Glutamatergic neuron (in vitro differentiated cells): ENCODE measurements at regions not wholly inside any gene's neighbourhood (a gene's known extent, or its start where the extent isn't known, plus 50 kb on each side); places are given as distances from the start of the nearest gene placed in this dataset.

Experiments used
- DNase-seq: peaks from one replicate; pipeline ENCODE4 v3.0.0; 2022
- H3K27ac Mint-ChIP-seq: one replicate; pipeline ENCODE4 v1.8.0; 2020; ENCODE audit warnings: mild to moderate bottlenecking, mixed read lengths, inconsistent platforms; ENCODE audit not compliant: unreplicated experiment
- H3K27me3 Mint-ChIP-seq: one replicate; pipeline ENCODE4 v1.8.0; 2020; ENCODE audit warnings: mild to moderate bottlenecking, moderate library complexity, mixed read lengths, inconsistent platforms; ENCODE audit not compliant: unreplicated experiment
- H3K36me3 Mint-ChIP-seq: one replicate; pipeline ENCODE4 v1.8.0; 2020; ENCODE audit warnings: mild to moderate bottlenecking, mixed read lengths, inconsistent platforms; ENCODE audit not compliant: unreplicated experiment
- H3K4me1 Mint-ChIP-seq: one replicate; pipeline ENCODE4 v1.8.0; 2020; ENCODE audit warnings: mild to moderate bottlenecking, low read depth, mixed read lengths, inconsistent platforms; ENCODE audit not compliant: unreplicated experiment
- H3K4me3 Mint-ChIP-seq: one replicate; pipeline ENCODE4 v1.8.0; 2020; ENCODE audit warnings: mild to moderate bottlenecking, mixed read lengths, inconsistent platforms; ENCODE audit not compliant: unreplicated experiment
- H3K9me3 Mint-ChIP-seq: one replicate; pipeline ENCODE4 v1.8.0; 2020; ENCODE audit warnings: mild to moderate bottlenecking, moderate library complexity, mixed read lengths, inconsistent platforms; ENCODE audit not compliant: unreplicated experiment
- CTCF ChIP-seq: fragments of 200-600 bp; sonication (generic); IDR thresholded peaks from one replicate; pipeline ENCODE4 v1.5.0; 2021; ENCODE audit not compliant: partially characterized antibody, unreplicated experiment

GRCh38 chr5:136661026-136661425 lies 295.7 kb upstream of the TRPC7 start:
- no peak overlapping the region for H3K4me3 Mint-ChIP-seq
- no peaks in the 10 kb centered on the region for H3K27me3 Mint-ChIP-seq
- H3K36me3 Mint-ChIP-seq: no peaks in the 10 kb centered on the region
- no peaks in the 10 kb centered on the region for H3K9me3 Mint-ChIP-seq
- no peak for DNase-seq
- H3K27ac Mint-ChIP-seq: no peak overlapping the region
- no peak for TF ChIP-seq CTCF
- no peaks in the 10 kb centered on the region for H3K4me1 Mint-ChIP-seq

- no peak overlapping the region for H3K4me3 Mint-ChIP-seq
- no peaks in the 10 kb centered on the region for H3K4me1 Mint-ChIP-seq
- no peaks in the 10 kb centered on the region for H3K27me3 Mint-ChIP-seq
- no peak overlapping the region for H3K27ac Mint-ChIP-seq
- TF ChIP-seq CTCF: no peak
- DNase-seq: no peak
- H3K36me3 Mint-ChIP-seq: no peaks in the 10 kb centered on the region
- H3K9me3 Mint-ChIP-seq: no peaks in the 10 kb centered on the region
Observed at GRCh38 chr5:136656811-136657210, 291.5 kb upstream of the TRPC7 start.

- DNase-seq: no peak
- Mint-ChIP-seq H3K4me1 (no peaks in the 10 kb centered on the region), H3K27me3 (no peaks in the 10 kb centered on the region), H3K27ac (no peak overlapping the region), H3K4me3 (no peak overlapping the region), H3K36me3 (no peaks in the 10 kb centered on the region), H3K9me3 (no peaks in the 10 kb centered on the region)
- TF ChIP-seq CTCF: no peak
Observed at GRCh38 chr5:136655468-136655867, 290.1 kb upstream of the TRPC7 start.

DNA sequence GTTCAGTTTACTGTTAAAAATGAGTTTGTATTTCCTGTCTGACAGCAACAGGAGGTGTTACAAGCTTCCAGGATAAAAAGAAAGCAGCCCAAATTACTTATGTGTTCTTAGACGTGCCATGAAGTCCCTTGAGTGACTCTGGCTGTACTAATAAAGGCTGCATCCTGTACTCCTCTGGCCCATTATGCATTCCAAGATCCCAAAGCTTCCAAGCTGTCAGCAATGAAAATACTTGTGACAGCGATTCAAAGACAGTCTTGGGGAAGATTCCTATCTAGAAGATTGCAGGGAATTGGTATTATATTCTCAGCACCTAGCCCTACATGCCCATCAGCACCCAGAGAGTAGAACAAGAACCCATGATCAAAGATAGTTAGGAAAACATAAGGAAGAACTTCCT lies 281.6 kb upstream of the TRPC7 start:
- Mint-ChIP-seq H3K9me3 (no peaks in the 10 kb centered on the region), H3K4me3 (no peak overlapping the region), H3K27me3 (peaks cover 2% of the 10 kb centered on the region), H3K4me1 (no peaks in the 10 kb centered on the region), H3K36me3 (no peaks in the 10 kb centered on the region), H3K27ac (no peak overlapping the region)
- no peak for TF ChIP-seq CTCF
- no peak for DNase-seq

DNA sequence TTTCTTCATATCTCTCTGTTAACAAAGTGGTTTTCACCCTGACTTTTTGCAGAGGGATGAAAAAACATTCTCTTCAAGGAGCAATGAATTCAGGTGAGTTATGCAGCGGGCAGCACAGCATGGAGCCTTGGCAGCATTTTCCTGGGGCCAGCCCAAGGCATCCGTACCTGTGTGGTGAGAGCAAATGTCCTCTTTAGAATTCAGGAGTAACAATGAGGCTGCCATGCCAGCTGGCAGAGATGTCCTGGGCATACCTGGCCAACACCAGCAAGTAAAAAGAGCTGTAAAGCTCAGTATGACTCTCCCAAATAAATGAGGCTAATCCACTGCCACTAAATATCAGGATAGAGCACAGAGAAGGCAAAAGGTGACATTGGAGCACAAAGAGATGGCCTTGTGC lies 277.6 kb upstream of the TRPC7 start:
- no peak for TF ChIP-seq CTCF
- Mint-ChIP-seq H3K27me3 (peaks cover 2% of the 10 kb centered on the region), H3K4me1 (no peaks in the 10 kb centered on the region), H3K36me3 (no peaks in the 10 kb centered on the region), H3K4me3 (no peak overlapping the region), H3K9me3 (no peaks in the 10 kb centered on the region), H3K27ac (no peak overlapping the region)
- DNase-seq: no peak
